ENCODE measurements at regions not wholly inside any gene's neighbourhood (a gene's known extent, or its start where the extent isn't known, plus 50 kb on each side); places are given as distances from the start of the nearest gene placed in this dataset.

DNA sequence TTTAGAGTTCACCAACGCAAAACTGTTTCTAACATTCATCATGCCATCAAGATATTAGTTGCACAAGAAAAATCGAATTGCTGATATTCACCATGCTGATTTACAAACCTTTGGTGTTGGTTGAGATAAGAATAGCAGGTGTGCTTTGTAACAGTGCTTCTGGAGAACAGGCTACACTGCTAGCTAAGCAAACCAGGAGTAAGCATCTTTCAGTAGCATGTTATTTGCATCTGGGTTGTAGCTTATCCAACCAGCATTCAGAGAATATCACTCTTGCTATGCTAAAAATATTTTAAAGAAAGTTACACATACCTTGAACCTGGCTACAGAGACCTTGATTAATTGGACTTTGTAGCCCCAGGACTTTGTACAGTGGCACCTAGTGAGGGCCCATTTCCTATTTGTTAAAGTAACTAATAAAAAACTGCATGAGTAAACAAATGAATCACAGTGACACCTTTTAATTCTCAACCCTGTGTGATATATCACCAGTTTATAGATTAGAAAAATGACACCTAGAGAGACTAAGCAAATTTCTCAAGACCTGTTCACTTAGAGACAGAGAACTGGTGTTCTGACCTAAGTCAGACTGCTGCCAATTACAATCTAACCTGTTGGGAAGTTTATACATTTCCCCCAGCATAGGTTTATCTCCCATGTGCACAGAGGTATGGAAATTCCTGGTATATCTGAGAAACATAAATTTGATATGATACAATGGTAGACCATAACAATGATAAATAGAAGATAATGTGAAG, 435.5 kb upstream of the TGFBR2 start:
- DNase-seq: no peak

DNA sequence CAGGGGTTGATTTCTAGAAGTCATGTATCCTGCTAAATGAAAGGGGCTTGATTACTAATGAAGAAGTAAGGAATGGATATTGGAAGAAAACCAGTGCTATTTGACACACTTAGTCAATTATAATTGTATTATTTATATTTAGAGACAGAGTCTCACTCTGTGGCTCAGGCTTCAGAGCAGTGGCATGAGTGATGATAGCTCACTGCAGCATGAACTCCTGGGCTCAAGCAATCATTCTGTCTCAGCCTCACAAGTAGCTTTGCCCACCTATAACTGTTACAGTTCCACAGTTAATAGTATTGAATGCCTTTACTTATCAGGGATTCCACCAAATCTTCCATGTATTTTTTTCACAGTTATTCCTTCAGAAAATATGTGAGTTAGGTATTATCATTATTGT, 432.0 kb upstream of the TGFBR2 start:
- no peak for DNase-seq

DNA sequence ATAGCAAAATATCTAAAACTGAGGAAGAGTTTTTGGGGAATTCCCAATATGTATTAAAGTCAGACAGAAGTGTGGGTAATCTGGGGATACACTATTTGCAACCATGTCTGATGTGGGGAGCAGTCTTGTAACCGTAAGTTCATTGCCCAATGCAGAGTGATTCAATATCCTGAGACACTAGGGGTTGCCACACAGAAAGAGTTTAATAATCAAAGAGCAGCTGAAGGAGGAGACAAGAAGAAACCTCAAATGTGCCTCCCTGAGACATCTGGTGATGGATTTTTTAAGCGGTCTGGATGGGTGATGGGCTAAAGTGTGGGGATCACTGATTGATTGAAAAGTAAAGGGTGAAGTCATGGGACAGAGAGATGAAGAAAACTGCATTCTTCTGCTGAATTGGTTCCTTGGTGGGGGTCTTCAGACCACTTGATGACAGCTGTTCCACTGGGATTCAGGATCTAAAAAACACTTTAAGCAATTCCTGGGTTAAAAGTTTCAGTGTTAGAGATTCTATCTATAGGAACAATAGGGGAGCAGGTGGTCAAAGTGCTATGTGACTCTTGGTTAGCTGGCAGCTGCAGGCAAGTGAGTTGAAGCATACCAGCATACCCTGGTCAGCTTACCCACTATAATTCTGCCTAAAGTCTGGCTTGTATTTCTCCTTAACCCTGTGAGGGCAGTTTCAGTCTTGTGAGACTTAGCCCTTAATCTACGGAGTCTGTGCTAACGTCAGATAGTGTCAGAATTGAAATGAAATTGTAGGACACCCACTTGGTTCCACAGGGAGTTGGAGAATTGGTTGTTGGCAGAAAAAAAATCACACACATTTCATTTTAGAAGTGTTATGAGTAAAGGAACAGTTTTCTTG, 425.9 kb upstream of the TGFBR2 start:
- no peak for DNase-seq

DNA sequence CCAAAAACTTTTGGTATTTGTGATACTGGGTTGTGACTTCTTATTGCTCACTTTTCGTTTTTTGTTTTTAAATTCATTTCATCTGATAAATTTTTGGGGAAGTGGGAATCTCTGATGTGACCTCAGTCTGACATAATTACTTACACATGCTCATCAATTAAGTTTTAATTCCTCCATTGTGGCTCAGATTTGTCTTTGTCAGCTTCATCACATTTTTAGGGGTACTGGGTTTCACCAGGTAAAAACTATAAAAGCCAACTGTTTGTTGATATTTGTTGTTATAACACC, 425.3 kb upstream of the TGFBR2 start:
- DNase-seq: no peak

DNA sequence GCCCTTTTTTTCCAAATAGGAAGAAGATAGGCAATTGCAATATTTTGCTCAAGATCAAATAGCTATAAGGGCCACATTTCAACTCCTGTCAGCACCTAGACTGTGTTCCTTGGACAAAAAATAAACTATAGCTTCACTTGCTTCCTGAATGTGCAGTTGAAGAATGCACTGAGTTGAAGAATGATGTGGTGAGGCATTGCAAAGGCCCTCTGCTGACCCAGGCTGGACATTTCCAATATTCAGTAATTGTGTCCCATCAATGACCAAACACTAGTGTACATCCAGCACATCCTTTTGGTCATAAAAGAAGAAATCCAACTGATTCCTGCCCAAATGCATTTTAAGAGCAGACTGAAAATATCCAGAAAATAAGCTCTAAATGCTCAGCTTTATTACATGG, 424.8 kb upstream of the TGFBR2 start:
- DNase-seq: no peak

DNA sequence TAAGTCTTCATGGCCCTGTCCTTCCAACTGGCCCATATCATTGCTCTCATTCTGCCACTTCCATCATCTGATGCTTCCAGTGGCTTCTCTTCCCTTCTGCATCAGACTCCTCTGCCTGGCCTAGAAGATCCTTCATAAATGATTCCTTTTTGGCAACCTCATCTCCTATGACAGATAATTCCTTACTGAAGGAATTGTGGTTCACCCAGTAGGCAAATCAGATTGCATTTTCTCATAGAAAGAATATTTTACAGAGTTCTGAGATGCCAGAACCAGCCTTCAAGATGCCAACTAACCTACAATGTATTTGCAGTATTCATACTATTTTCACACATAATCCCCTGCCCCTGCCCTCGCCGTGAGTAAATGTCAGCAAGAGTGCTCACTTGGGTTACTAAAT, 423.0 kb upstream of the TGFBR2 start:
- DNase-seq: no peak

DNA sequence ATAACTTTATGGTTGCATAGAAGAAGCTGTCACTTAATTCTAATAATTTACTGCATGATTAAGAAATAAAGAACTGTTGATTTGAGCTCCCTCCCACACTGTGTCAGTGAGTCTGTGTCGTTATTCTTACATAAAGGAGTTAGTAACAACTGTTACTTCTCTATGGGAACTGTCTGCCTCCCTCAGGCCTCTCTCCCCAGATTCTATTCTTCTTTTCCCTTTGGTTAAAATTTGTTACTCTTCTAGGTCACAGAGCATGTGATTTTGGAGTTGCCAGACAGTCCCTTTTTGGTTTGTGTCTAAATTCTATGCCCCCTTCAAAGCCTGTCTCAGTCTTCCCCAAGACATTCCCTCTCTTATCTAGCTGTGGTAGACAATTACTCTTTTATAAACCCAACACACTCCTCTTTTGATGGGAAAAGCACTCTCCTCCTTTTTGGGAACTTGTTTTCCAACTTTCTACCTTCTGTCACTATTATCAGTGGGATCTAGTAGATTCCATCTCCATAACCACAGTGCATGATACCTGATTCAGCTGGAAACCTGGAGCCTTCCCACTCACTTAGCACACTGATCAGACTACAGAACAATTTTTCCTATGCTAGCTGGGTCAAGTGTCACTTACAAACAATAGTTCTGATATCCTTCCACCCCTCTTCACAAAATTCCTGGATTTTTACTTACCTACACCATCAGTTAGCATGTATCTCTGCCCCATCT, 422.1 kb upstream of the TGFBR2 start:
- DNase-seq: no peak

DNA sequence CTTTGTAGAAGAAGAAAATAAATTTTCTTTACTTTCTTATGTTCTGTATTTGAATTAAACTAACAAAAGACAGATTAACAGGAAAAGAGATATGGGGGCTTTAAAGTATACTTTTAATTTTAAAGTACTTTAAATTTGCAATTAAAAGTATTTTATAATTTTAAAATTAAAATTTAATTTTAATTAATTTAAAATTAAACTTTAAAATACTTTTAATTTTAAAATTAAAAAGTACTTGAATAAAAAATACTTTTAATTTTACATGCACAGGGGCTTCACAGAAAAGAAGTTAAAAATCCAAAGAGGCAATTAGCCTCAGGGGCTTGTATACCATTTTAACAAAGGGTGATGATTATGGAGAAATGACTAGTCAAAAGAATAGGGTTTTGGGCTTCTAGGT, 420.5 kb upstream of the TGFBR2 start:
- no peak for DNase-seq

DNA sequence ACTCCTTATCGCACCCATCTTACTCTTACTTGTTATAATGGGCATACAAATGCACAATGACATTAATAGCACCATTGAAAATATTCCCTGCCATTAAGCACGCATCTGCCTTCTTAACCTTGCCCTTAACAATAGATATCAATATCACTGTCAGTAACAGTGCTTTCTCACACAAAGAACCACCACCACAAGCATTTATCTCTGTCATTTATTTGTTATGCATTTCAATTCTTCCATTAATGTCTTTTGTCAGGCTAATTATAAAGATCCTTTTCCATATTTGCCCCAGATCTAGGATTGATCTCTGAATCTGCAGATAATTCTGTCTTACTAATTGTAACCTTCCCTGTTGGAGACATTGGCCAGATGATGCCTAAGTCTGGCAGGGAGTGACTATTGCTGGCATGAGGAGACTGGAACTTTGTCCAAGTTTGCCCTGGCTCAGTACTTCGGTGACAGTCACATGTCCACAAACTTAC, 419.6 kb upstream of the TGFBR2 start:
- DNase-seq: no peak

DNA sequence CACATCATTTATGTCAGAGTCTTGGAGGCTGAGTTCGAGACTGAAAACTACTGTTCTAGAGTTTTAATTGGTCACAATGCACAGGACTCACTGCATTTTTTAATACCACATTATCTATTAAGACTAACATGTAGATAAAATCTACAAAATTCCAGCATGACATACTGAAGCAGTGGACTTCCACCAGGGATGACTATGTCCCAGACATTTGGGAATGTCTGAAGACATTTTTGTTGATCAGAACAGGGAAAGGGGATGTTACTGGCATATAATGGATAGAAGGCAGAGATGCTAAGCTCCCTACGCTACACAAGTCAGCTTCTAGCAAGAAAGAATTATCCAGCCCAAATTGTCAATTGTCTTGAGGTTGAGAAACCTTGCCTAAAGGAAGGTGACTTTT, 419.0 kb upstream of the TGFBR2 start:
- no peak for DNase-seq

DNA sequence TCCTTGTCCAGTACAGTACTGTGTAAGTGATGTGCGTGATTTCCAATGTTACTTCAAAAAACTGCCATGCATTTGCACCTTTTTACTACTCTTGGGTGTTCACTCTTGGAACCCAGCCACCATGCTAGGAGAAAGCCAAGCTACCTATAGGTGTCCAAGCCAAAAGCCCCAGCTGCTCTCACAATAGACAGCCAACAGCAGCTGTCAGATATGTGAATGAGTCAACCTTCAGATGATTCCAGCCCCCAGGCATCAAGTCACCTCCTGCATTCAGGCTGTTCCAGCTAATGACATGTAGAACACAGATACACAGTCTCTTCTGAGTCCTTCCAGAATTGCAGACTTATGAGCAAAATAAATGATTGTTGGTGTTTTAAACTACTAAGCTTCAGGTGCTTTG, 417.7 kb upstream of the TGFBR2 start:
- DNase-seq: no peak

DNA sequence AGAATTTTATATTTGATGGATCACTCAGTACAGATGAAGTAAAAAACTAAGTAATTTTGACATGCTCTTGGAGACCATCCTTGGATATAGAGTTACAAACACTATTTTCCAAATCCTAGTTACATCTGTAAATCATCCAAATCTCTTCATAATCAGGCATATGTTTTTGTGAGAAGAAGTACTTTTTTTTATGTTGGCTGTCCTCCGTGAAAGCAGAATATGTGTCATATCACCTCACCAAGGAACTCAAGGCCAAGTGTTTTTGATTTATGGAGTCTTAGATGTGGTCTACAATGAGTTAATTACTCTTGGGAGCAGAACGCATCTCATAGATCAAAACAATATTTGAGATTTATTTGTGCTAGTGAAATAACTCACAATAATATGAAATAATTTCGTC, 416.5 kb upstream of the TGFBR2 start:
- DNase-seq: no peak

DNA sequence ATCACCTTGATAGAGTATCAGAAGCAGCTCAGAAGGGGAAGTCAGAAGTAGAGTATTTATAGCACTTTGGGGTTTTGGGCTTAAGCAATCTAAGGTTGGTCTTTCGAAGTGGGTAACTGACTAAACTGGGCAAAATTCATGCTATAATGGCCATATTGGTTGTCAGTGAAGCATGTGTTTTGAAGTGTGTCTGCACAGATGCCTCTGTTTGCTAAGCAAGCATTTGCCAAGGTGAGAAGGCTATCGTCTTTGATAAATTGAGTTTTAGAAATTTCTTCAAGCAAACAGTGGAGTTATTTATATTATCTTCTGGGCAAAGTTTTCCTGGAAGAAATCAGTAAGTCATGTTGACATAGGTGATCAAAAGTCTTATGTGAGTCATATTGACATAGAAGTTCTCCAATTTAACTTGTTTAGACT, 412.8 kb upstream of the TGFBR2 start:
- DNase-seq: no peak

DNA sequence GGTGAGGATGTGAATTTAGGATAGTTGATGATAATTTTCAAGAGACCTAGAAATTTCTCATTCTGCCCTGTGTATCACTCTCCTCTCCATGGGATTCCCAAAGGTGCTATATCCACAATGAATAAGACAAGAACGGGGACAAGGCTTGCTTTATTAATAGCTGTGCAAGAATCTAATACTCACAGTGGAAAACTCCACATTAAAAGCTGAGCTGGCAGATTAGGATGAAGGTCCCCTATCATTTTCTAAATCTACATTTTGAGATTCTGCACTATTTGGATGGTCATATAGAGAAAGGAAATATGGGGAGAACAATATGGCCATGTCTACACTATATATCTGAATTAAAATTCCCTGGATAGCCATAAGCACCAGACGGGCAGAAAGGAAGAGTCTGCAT, 411.0 kb upstream of the TGFBR2 start:
- DNase-seq: no peak

DNA sequence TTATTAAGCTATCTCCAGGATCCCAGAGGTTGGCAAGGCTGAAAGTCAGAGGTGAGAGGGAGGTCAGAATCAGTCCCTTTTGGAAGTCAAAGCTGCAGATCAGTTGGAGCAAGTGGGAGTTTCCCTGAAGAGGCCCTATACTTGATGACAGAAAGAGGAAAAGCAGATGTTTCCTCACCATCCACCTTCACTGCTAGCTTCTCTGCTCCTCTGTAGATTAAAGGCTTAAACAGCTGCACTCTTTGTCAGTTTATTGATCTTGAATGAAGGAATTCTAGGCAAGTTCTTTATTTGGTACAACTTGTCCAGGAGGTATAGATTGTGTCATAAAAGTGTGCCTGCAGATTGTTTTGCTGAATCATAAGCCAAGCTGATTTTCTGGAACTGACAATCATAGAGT, 408.2 kb upstream of the TGFBR2 start:
- DNase-seq: no peak

DNA sequence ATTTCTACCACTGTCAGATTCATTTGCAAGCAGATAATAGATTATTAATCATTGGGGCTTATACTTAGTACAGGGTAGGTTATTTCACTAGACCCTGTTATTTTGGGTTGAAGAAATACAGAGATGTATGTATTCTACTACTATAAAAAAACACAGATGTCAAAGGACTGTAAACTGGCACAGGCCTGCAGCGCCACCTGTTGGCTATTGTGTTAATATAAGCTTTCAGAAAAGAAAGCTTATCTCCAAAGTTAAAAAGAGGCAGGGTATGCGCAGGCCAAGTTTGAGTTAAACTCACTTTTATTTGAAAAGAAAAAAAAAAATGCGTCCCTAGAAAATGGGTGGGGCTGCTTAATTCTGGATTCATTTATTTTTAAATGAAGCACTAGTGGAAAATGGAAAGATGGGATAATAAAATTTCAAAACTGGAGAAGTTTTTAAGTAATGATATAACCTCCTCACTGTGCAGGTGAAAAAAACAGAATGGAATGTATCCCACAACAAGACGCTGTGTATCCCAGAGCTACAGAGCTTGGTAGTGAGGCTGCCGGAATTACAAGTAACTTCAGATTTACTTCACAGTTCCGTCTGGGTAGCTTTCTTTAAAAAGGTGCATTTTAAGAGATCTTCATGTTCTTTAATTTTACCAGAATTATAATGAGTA, 407.2 kb upstream of the TGFBR2 start:
- peak; percentile 86 for DNase-seq

DNA sequence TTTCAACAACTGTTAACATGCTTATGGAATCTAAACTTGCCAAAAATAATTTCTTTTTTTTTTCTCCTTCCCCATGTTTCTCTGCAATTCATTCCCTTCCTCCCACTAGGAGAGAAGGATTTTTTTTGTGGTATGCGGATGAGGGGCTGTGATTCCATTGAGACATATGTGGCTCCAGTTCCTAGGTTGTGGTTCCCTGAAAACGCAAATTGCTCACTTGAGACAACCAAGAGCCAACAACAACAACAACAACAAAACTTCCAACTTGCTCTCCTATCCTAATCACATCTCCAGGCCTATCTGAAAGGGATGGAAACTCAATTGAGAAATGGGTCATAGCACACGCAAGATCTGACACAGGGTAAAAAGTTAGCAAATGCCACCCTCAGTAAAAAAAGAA, 406.5 kb upstream of the TGFBR2 start:
- no peak for DNase-seq

DNA sequence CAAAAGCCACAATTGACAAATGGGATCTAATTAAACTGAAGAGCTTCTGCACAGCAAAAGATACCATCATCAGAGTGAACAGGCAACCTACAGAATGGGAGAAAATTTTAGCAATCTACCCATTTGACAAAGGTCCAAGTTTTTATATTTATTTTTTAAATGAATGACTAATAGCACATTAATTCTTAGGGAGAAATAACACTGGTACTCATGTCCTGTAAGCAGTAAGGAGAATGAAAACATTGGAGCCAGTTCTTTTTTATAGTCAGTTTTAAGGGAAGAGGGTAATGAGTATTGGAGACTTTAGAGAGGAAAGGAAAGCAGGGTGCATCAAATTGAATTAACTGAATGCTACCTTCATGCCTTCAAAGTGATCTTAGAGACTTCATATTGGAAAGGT, 404.7 kb upstream of the TGFBR2 start:
- no peak for DNase-seq

DNA sequence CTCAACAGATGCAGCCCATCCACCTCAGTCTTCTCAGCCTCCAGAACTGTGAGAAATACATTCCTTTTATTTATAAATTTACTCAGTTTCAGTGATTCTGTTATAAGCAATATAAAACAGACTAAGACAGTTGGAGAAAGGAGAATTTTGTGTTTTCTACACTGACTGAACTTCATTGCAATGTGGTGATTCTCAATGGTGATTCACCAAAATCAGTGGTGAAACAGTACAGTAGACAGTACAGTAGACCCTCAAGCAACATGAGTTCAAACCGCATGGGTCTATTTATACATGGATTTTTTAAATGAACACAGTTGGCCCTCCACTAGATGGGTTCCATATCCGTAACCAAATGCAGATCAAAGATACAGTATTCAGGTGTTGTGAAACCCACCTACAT, 403.1 kb upstream of the TGFBR2 start:
- no peak for DNase-seq

DNA sequence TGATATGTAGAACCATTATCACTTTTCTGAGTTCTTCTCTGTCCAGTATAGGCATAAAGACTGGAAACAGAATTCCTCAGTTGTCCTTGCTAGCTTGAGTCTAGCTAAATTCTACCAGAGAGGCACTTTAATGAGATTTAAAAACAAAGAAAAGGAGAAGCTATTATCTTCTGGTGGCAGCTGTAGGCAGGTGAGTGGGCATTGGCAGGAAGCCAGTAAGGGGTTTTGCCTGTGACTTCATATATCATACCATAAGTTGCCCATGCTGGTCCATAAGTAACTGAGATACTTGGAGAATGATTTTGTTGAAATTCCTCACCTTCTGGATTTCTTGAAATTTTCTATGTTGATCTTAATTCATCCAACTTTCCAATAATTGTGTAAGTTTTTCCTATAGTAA, 402.3 kb upstream of the TGFBR2 start:
- no peak for DNase-seq

DNA sequence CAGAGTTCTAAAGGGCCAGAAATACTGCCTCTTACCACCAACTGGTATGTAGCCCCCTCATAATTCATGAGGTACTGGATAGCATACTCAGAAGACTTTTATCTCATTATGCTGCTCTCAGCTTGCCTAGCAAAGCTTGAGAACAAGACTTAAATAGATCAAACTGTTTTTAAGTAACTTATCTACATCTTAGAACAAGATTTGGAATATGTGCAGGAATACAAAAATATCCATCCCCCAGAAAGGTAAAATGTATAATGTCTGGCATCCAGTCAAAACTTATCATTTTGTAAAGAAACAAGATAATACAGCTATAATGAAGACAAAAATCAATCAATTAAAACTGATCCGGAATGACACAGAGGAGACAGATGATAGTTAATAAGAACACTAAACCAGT, 400.4 kb upstream of the TGFBR2 start:
- no peak for DNase-seq

DNA sequence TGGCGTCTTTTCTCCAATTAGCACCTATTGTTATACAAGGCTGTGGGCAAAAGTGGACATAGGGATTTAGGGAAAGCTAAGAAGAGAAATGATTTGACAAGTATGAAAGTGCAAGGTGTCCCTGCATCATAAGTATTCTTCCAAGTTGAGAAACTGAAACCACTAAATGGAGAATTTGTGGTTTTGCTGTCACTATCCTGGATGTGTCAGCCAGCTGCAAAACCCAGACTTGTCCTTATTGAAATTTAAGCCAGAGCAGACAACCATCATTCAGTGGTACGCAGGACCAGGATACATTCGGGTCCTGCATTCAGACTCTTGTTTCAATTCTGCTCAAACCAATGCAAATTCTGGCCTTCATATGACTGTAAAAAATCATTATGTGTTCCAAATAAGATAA, 384.8 kb upstream of the TGFBR2 start:
- no peak for DNase-seq

DNA sequence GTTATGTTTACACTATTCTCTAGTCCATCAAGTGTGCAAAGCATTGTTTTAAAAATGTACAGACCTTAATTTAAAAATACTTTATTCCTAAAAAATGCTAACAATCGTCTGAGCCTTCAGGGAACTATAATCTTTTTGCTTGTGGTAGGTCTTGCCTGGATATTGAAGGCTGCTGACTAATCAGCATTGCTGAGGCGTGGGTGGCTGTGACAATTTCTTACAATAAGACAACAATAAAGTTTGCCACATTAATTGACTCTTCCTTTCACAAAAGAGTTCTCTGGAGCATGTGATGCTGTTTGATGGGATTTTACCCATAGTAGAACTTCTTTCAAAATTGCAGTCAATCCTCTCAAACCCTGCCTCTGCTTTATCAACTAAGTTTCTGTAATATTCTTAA, 384.0 kb upstream of the TGFBR2 start:
- DNase-seq: no peak
